ENCODE measurements at regions not wholly inside any gene's neighbourhood (a gene's known extent, or its start where the extent isn't known, plus 50 kb on each side); places are given as distances from the start of the nearest gene placed in this dataset.

GRCh38 chr13:76160961-76161925, 525.1 kb downstream of the LMO7 start:
- DNase-seq (ENCODE audit: low read depth in 4 of 4, low spot score in 3 of 4): peak in 1 of 4 donors; percentile 0

GRCh38 chr13:76160506-76160905, 524.4 kb downstream of the LMO7 start:
- no peak for DNase-seq (ENCODE audit: low read depth in 4 of 4, low spot score in 3 of 4)

- no peak for DNase-seq (ENCODE audit: low read depth in 4 of 4, low spot score in 3 of 4)
Observed at GRCh38 chr13:76157926-76158325, 521.8 kb downstream of the LMO7 start.

- no peak for DNase-seq (ENCODE audit: low read depth in 4 of 4, low spot score in 3 of 4)
Observed at GRCh38 chr13:76153239-76153638, 517.1 kb downstream of the LMO7 start.

GRCh38 chr13:76148926-76149325, 512.8 kb downstream of the LMO7 start:
- no peak for DNase-seq (ENCODE audit: low read depth in 4 of 4, low spot score in 3 of 4)

- DNase-seq (ENCODE audit: low read depth in 4 of 4, low spot score in 3 of 4): no peak
Observed at GRCh38 chr13:76148374-76148773, 512.2 kb downstream of the LMO7 start.

- DNase-seq (ENCODE audit: low read depth in 4 of 4, low spot score in 3 of 4): no peak
Observed at GRCh38 chr13:76132532-76132931, 496.4 kb downstream of the LMO7 start.

- no peak for DNase-seq (ENCODE audit: low read depth in 4 of 4, low spot score in 3 of 4)
Observed at GRCh38 chr13:76131551-76131950, 495.4 kb downstream of the LMO7 start.

GRCh38 chr13:76129305-76130000, 493.3 kb downstream of the LMO7 start:
- DNase-seq (ENCODE audit: low read depth in 4 of 4, low spot score in 3 of 4): no peak

GRCh38 chr13:76127922-76128321, 491.8 kb downstream of the LMO7 start:
- no peak for DNase-seq (ENCODE audit: low read depth in 4 of 4, low spot score in 3 of 4)

GRCh38 chr13:76123548-76123947, 487.4 kb downstream of the LMO7 start:
- no peak for DNase-seq (ENCODE audit: low read depth in 4 of 4, low spot score in 3 of 4)

- DNase-seq (ENCODE audit: low read depth in 4 of 4, low spot score in 3 of 4): no peak
Observed at GRCh38 chr13:76116751-76117360, 480.7 kb downstream of the LMO7 start.

- no peak for DNase-seq (ENCODE audit: low read depth in 4 of 4, low spot score in 3 of 4)
Observed at GRCh38 chr13:76106763-76107162, 470.6 kb downstream of the LMO7 start.

- no peak for DNase-seq (ENCODE audit: low read depth in 4 of 4, low spot score in 3 of 4)
Observed at GRCh38 chr13:76094645-76095044, 458.5 kb downstream of the LMO7 start.

GRCh38 chr13:76091076-76091475, 454.9 kb downstream of the LMO7 start:
- no peak for DNase-seq (ENCODE audit: low read depth in 4 of 4, low spot score in 3 of 4)

GRCh38 chr13:76086729-76087128, 450.6 kb downstream of the LMO7 start:
- DNase-seq (ENCODE audit: low read depth in 4 of 4, low spot score in 3 of 4): no peak

GRCh38 chr13:76067850-76068249, 431.7 kb downstream of the LMO7 start:
- DNase-seq (ENCODE audit: low read depth in 4 of 4, low spot score in 3 of 4): no peak

- no peak for DNase-seq (ENCODE audit: low read depth in 4 of 4, low spot score in 3 of 4)
Observed at GRCh38 chr13:76053181-76053580, 417.1 kb downstream of the LMO7 start.

- no peak for DNase-seq (ENCODE audit: low read depth in 4 of 4, low spot score in 3 of 4)
Observed at GRCh38 chr13:76049376-76049746, 413.2 kb downstream of the LMO7 start.

- DNase-seq (ENCODE audit: low read depth in 4 of 4, low spot score in 3 of 4): no peak
Observed at GRCh38 chr13:76048675-76049375, 412.7 kb downstream of the LMO7 start.

- no peak for DNase-seq (ENCODE audit: low read depth in 4 of 4, low spot score in 3 of 4)
Observed at GRCh38 chr13:76048131-76048530, 412.0 kb downstream of the LMO7 start.

Data from right renal pelvis (tissue), 4 donors.